ENCODE measurements at regions not wholly inside any gene's neighbourhood (a gene's known extent, or its start where the extent isn't known, plus 50 kb on each side); places are given as distances from the start of the nearest gene placed in this dataset.

- H3K36me3 ChIP-seq (ENCODE audit: control insufficient read depth, insufficient read depth, low read length): no peaks in the 10 kb centered on the region
- peak; percentile 90 for FAIRE-seq
- no peak for DNase-seq (ENCODE audit: low read depth)
- no peak for TF ChIP-seq CTCF (IDR thresholded peaks at IDR 0.05; ENCODE audit: insufficient read depth, low read length, severe bottlenecking)
- H3K27me3 ChIP-seq (ENCODE audit: control insufficient read depth, insufficient read depth, low read length): no peaks in the 10 kb centered on the region
- no peak overlapping the region for H3K4me3 ChIP-seq (ENCODE audit: low read depth, low read length)
Observed at GRCh38 chr4:7141151-7141834, 51.0 kb upstream of the SORCS2 start.

GRCh38 chr4:7140692-7141069 is 51.7 kb upstream of the SORCS2 start:
- Histone ChIP-seq H3K27me3 (ENCODE audit: control insufficient read depth, insufficient read depth, low read length) (no peaks in the 10 kb centered on the region), H3K4me3 (ENCODE audit: low read depth, low read length) (no peak overlapping the region), H3K36me3 (ENCODE audit: control insufficient read depth, insufficient read depth, low read length) (no peaks in the 10 kb centered on the region)
- no peak for DNase-seq (ENCODE audit: low read depth)
- TF ChIP-seq CTCF (IDR thresholded peaks at IDR 0.05; ENCODE audit: insufficient read depth, low read length, severe bottlenecking): no peak
- FAIRE-seq: no peak

GRCh38 chr4:7140062-7140691 is 52.2 kb upstream of the SORCS2 start:
- DNase-seq (ENCODE audit: low read depth) (no peak), FAIRE-seq (no peak)
- TF ChIP-seq CTCF (IDR thresholded peaks at IDR 0.05; ENCODE audit: insufficient read depth, low read length, severe bottlenecking): no peak
- H3K27me3 ChIP-seq (ENCODE audit: control insufficient read depth, insufficient read depth, low read length): no peaks in the 10 kb centered on the region
- H3K36me3 ChIP-seq (ENCODE audit: control insufficient read depth, insufficient read depth, low read length): no peaks in the 10 kb centered on the region
- H3K4me3 ChIP-seq (ENCODE audit: low read depth, low read length): no peak overlapping the region

GRCh38 chr4:7139167-7139982 is 53.0 kb upstream of the SORCS2 start:
- Histone ChIP-seq H3K27me3 (ENCODE audit: control insufficient read depth, insufficient read depth, low read length) (no peaks in the 10 kb centered on the region), H3K36me3 (ENCODE audit: control insufficient read depth, insufficient read depth, low read length) (no peaks in the 10 kb centered on the region), H3K4me3 (ENCODE audit: low read depth, low read length) (no peak overlapping the region)
- no peak for TF ChIP-seq CTCF (IDR thresholded peaks at IDR 0.05; ENCODE audit: insufficient read depth, low read length, severe bottlenecking)
- DNase-seq (ENCODE audit: low read depth) (no peak), FAIRE-seq (no peak)

GRCh38 chr4:7138223-7139166 is 53.8 kb upstream of the SORCS2 start:
- Histone ChIP-seq H3K4me3 (ENCODE audit: low read depth, low read length) (no peak overlapping the region), H3K27me3 (ENCODE audit: control insufficient read depth, insufficient read depth, low read length) (no peaks in the 10 kb centered on the region), H3K36me3 (ENCODE audit: control insufficient read depth, insufficient read depth, low read length) (no peaks in the 10 kb centered on the region)
- FAIRE-seq (no peak), DNase-seq (ENCODE audit: low read depth) (no peak)
- no peak for TF ChIP-seq CTCF (IDR thresholded peaks at IDR 0.05; ENCODE audit: insufficient read depth, low read length, severe bottlenecking)

Data from bronchial epithelial cell (primary cell).